Activated CD8-positive, alpha-beta T cell treated with anti-CD3 and anti-CD28 coated beads for 36 hours (primary cell): ENCODE measurements at regions not wholly inside any gene's neighbourhood (a gene's known extent, or its start where the extent isn't known, plus 50 kb on each side); places are given as distances from the start of the nearest gene placed in this dataset.

Experiments used
- ATAC-seq: fragments of 200-7000 bp; cut with Tn5 transposase; one replicate; pipeline ENCODE4 v1.10.0; 2021; ENCODE audit warnings: mild to moderate bottlenecking, moderate library complexity
- CTCF ChIA-PET: fragments of 350-600 bp; sonication (Branson Sonifier 250); formaldehyde crosslinking; loops from one replicate; lab custom pipeline; 2021; ENCODE audit warnings: antibody characterized with exemption; lab: Charles Lee
- POLR2A ChIA-PET: fragments of 350-600 bp; sonication (Branson Sonifier 250); formaldehyde crosslinking; loops from one replicate; lab custom pipeline; 2021; ENCODE audit warnings: antibody characterized with exemption; lab: Charles Lee
- DNase-seq: peaks from one replicate; pipeline ENCODE4 v3.0.0-alpha.2; 2020
- H3K27ac Mint-ChIP-seq: one replicate; pipeline ENCODE4 v1.8.0; 2021; ENCODE audit warnings: mild to moderate bottlenecking, mixed read lengths
- H3K27me3 Mint-ChIP-seq: one replicate; pipeline ENCODE4 v1.8.0; 2021; ENCODE audit warnings: mixed read lengths
- H3K36me3 Mint-ChIP-seq: one replicate; pipeline ENCODE4 v1.8.0; 2021; ENCODE audit warnings: low read depth, mixed read lengths
- H3K4me1 Mint-ChIP-seq: one replicate; pipeline ENCODE4 v1.8.0; 2021; ENCODE audit warnings: low read depth, mixed read lengths
- H3K4me3 Mint-ChIP-seq: one replicate; pipeline ENCODE4 v1.8.0; 2021; ENCODE audit warnings: mild to moderate bottlenecking, moderate library complexity, mixed read lengths
- H3K9me3 Mint-ChIP-seq: one replicate; pipeline ENCODE4 v1.8.0; 2021; ENCODE audit warnings: mixed read lengths
- CTCF ChIP-seq: fragments of 200-600 bp; IDR thresholded peaks from one replicate; pipeline ENCODE4 v1.8.0; 2022; ENCODE audit warnings: antibody characterized with exemption, mild to moderate bottlenecking
- intact Hi-C: fragments of 100-400 bp; cut with micrococcal nuclease; formaldehyde crosslinking; loops from one replicate; pipeline ENCODE4 v1.10.0; 2022

GRCh38 chr4:56215141-56215783, 172.0 kb downstream of the AASDH start:
- ChIA-PET POLR2A (no interaction called here), CTCF (no interaction called here)
- DNase-seq, result no peak
- Mint-ChIP-seq H3K9me3 (peaks cover 7% of the 10 kb centered on the region), H3K36me3 (no peaks in the 10 kb centered on the region), H3K27me3 (peaks cover 4% of the 10 kb centered on the region), H3K4me1 (no peaks in the 10 kb centered on the region), H3K27ac (no peak overlapping the region), H3K4me3 (no peak overlapping the region)
- ATAC-seq, result no peak
- intact Hi-C loops, result no loop called here
- TF ChIP-seq CTCF, result no peak

GRCh38 chr4:56213543-56213942, 173.7 kb downstream of the AASDH start:
- intact Hi-C loops, result no loop called here
- POLR2A ChIA-PET, result no interaction called here
- H3K4me3 Mint-ChIP-seq, result no peak overlapping the region
- H3K4me1 Mint-ChIP-seq, result no peaks in the 10 kb centered on the region
- CTCF ChIA-PET, result no interaction called here
- H3K36me3 Mint-ChIP-seq, result no peaks in the 10 kb centered on the region
- ATAC-seq (no peak), DNase-seq (no peak)
- peaks cover 7% of the 10 kb centered on the region for H3K9me3 Mint-ChIP-seq
- TF ChIP-seq CTCF, result no peak
- H3K27me3 Mint-ChIP-seq, result peaks cover 1% of the 10 kb centered on the region
- H3K27ac Mint-ChIP-seq, result no peak overlapping the region

GRCh38 chr4:56212774-56213173, 174.5 kb downstream of the AASDH start:
- ChIA-PET CTCF (no interaction called here), POLR2A (no interaction called here)
- H3K9me3 Mint-ChIP-seq, result peaks cover 7% of the 10 kb centered on the region
- no peak for DNase-seq
- no peak overlapping the region for H3K4me3 Mint-ChIP-seq
- H3K4me1 Mint-ChIP-seq, result no peaks in the 10 kb centered on the region
- H3K36me3 Mint-ChIP-seq, result no peaks in the 10 kb centered on the region
- H3K27ac Mint-ChIP-seq, result no peak overlapping the region
- intact Hi-C loops, result no loop called here
- peaks cover 1% of the 10 kb centered on the region for H3K27me3 Mint-ChIP-seq
- TF ChIP-seq CTCF, result no peak
- ATAC-seq, result no peak

GRCh38 chr4:56211202-56211601, 176.1 kb downstream of the AASDH start:
- Mint-ChIP-seq H3K27me3 (no peaks in the 10 kb centered on the region), H3K36me3 (no peaks in the 10 kb centered on the region), H3K4me1 (no peaks in the 10 kb centered on the region), H3K27ac (no peak overlapping the region), H3K4me3 (no peak overlapping the region), H3K9me3 (peaks cover 7% of the 10 kb centered on the region)
- DNase-seq (no peak), ATAC-seq (no peak)
- no peak for TF ChIP-seq CTCF
- intact Hi-C loops, result no loop called here
- CTCF ChIA-PET, result interaction anchor here (0.9 kb wide), 1 partner anchor 19 kb away, joined by 3 read pairs; no protein-coding TSS in a partner anchor
- POLR2A ChIA-PET, result no interaction called here

GRCh38 chr4:56210397-56210796, 176.9 kb downstream of the AASDH start:
- no peak for TF ChIP-seq CTCF
- intact Hi-C loops, result no loop called here
- no peak for ATAC-seq

More at GRCh38 chr4:56210397-56210796, 176.9 kb downstream of the AASDH start:
- CTCF ChIA-PET, result no interaction called here
- DNase-seq, result no peak
- Mint-ChIP-seq H3K4me1 (no peaks in the 10 kb centered on the region), H3K27ac (no peak overlapping the region), H3K36me3 (no peaks in the 10 kb centered on the region), H3K9me3 (peaks cover 7% of the 10 kb centered on the region), H3K27me3 (no peaks in the 10 kb centered on the region), H3K4me3 (no peak overlapping the region)
- POLR2A ChIA-PET, result no interaction called here
